ENCODE measurements at regions not wholly inside any gene's neighbourhood (a gene's known extent, or its start where the extent isn't known, plus 50 kb on each side); places are given as distances from the start of the nearest gene placed in this dataset.
"Not testable (repeated sequence)": the region's sequence is repeated elsewhere in the genome, so short reads cannot be mapped to it uniquely, and the experiment has no call there.

DNA sequence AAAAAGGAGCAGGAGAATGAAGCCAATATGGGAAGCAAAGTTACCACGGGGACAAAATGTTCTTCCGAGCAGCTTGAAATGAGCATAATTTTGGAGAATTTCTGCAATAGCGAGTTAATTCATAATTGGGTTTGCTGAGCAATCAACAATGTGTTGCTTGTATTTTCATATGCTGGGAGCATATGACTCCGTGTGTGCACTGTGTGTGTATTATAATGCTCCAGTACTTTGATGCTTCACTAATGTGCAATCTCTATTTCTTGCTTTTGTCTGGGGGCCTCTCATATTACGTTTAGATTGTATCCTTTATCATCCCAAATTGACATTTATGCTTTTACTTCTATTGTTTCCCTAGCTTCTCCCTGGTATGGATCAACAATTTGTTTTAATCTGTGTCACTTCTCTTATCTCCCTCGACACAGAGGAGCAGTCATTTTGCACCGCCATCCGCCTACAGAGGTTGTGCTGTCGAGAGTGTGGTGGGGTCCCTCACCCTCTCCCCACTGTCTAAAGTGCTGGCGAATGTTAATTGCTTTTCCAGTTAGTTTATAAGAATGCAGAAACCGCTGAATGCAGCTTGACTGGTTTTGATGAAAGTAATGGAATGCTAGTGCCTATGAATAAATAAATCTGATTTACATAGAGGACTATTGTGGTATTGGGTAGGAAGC is 372.5 kb upstream of the WWC1 start:
- no peak for DNase-seq

DNA sequence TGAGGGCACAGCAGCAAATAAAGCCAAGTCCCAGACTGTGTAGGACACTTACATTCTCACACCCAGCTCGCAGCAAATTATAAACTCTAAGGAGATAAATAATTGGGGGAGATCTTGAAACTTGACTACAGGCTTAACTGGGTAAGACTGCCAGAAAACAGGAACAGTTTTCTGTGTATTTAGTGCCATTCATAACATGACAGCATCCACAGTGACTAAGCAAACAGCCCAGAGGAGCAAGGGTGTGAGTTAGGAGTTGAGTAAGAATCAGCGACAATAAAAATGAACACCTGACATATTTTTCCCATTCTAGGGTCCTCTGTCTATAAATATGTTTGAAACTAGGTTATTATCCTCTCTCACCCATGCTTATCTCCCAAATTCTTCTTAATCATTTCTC is 370.9 kb upstream of the WWC1 start:
- DNase-seq, result no peak

DNA sequence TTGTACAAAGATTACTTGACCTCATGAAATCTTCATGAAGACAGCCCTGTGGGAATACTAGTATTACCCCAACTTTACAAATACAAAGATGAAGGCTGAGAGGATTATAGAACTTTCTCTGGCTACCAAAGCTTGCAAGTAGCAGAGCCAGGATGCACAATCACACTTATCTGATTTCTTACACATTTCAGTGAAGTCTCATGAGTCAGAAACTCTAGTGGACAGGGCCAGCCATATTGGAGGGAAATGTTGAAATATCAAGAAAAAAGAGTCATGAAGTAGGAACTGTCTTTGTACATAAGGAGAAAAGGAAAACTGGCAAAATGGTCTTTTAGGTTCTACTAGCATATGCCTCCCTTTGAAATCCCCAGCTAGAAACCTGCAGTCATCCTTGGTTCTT is 369.6 kb upstream of the WWC1 start:
- no peak for DNase-seq

DNA sequence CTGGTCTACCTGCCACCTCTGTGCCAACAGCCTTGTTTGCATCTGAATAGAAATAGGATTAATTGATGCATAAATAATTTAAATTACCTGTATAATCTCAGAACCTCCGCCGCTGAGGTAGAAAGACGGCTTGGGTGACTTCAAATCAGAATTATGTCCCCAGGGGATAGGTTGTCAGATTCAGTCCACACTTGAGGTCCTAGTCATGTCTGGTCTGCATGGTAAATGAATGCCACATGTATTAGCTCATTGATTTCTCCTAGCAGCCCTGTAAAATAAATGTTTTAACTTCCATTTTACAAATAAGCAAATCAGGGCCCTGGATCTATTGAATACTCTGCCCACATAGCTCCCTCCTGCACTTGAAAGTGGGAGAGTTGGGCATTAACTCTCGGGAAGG is 368.0 kb upstream of the WWC1 start:
- no peak for DNase-seq

DNA sequence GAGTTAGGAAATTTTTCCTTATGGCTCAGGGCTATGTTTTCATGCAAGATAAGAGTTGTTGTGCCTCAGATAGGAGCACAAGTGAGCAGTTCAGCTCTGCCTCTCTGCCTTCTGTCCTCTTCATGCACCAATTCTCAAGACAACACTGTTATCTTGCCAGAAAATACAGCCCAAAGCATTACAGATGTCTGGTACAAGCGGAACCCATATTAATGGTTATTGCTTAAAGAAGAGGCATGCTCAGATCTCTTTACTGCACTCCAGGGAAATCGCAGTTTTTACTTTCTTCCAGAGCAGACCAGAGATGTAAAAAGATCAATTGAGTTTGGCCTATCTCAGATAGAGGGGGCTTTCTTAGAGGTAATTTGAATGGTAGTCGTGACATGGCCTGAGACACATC is 361.6 kb upstream of the WWC1 start:
- no peak for DNase-seq

DNA sequence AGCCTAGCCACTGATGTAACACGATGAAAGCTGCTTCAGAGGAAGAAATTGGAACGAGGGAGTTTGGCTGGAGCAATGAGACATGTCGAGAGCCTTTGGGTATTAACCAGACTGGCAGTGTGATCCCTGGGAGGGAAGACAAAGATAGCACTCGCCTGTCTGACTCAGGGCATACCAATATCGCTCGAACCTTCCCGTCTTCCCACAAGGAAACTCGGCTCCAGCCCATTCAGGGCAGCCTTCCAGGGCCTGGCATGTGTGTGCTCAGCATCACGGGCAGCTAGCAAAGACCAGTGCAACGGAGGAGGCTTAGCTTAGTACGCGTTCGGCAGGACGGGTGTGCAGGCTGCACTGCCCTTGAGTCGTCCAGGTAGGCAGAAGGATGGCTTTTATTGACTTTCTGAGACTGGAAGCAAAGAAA is 356.9 kb upstream of the WWC1 start:
- DNase-seq, result peak in 15 of 56 donors; percentile 3 to 42 (median 11)

DNA sequence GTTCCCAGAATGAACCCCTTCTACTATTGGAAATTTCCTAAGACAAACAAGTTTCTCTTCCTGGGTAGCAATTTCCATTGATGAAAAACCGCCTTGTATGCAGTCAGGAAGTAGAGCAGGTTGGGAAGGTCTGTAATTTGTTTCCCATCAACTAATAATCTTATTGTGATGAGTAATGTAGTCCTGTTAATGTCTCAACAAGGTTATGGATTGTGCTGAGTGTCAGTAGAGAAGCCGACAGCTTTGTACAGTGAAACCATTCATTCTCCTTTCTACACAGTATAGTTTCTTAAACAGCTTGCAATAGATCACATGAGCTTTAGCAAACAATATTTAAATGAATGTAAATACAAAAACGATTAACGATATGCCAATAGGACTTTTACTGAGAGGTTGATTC is 355.4 kb upstream of the WWC1 start:
- no peak for DNase-seq

DNA sequence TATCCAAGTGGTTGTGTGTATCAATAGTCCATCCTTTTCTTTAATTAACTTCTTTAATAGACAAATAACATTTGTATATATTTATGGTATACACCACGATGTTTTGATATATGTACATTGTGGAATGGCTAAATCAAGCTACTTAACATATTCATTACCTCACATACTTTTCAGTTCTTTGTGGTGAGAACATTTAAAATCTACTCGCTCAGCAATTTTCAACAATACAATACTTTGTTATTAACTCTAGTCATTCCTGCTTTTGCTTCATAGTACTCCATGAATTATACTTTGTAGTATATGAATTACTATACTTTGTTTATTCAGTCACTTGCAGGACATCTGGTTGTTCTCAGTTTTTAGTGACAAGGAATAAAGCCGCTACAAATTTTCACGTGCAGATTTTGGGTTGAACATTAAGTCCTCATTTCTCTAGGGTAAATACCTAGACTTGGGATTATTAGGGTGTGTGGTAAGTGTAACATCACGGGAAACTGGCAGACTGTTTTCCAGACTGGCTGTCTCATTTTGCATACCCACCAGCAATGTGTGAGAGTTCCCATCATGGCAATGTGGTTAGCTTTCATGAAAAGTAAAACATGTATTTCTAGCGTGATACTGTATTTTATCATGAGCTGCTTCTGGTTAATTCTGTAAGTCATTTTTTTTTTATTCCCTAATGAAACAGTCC is 354.4 kb upstream of the WWC1 start:
- no peak for DNase-seq

DNA sequence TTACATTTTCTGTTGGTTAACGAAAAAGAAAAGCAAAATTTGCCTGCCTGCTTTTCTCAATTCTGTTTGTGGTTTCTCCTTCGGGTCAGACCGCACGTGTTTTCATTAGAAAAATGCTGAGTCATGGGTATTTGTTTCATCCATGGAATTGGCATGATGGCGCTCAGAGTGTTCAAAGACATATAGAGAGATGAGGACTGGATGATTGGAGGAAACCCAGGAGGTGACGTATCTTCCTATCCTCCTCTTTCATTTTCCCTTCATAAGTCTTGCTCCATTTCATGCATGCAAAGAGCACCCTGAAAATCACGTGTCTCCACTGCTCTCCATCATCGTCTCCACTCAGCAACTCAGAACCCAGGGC is 353.8 kb upstream of the WWC1 start:
- no peak for DNase-seq

DNA sequence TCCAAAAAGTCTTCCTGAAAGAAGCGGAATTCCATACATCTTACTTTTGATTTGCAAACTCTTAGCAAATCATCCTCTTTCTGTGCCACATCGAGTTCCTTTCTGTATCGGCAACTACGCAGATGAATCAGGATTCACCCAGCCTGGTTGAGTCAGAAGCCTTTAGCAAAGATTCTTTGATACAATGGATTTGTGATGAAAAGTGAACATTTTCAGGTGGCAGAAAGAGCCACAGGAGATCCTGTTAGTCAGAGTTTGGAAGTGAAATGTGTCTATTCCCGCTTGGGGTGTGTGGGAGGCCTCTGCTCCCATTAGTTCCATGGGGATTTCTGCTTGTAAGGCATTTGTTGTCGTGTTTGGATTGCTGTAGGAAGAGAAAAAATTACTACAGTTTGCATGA is 351.8 kb upstream of the WWC1 start:
- no peak for DNase-seq

DNA sequence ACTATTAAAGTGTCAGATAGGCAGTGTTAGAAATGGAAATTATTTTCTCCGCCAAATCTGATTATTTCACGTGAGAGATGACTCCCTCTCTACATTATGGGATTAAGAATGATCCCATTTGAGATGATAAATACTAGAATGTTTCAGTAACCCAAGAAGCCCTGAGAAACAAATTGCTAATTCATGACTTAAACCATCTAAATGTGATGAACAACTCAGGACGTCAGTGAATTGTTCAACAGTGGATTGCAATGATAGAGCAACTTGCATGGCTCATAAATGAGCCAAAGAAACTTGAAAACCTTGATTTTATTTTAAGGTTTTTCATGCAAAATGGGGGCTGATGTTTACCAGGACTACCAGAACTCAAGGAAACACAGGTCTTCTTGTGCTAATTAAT is 350.5 kb upstream of the WWC1 start:
- no peak for DNase-seq

DNA sequence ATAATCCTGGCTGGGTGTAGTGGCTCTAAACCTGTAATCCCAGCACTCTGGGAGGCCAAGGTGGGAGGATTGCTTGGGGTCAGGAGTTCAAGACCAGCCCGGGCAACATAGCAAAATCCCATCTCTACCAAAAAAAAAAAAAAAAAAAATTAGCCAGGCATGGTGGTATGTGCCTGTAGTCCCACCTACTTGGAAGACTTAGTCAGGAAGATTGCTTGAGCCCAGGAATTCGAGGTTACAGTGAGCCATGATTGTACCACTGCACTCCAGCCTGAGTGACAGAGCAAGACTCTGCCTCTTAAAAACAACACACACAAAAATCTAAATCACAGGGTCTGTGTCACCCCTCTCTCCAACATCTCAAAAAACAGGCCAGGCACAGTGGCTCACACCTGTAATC is 349.9 kb upstream of the WWC1 start:
- not testable (repeated sequence) for DNase-seq

DNA sequence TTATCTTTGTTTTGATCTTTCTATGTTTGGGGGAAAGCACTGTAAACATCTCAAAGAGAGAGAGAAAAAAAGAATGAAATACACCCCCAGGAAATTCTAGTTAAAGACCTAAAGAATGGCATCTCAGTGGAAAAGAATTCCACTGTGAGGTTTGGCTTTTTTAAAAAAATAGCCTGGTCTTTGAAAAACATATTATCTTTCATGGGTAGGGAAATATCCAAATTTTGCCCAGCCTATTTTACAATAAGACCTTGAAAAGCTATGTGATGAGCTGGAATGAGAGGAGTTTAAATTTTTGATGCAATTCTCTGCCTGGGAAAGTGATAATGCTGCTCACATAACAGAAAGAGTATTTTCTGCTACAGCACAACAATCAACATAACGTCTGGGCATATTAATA is 348.1 kb upstream of the WWC1 start:
- no peak for DNase-seq

DNA sequence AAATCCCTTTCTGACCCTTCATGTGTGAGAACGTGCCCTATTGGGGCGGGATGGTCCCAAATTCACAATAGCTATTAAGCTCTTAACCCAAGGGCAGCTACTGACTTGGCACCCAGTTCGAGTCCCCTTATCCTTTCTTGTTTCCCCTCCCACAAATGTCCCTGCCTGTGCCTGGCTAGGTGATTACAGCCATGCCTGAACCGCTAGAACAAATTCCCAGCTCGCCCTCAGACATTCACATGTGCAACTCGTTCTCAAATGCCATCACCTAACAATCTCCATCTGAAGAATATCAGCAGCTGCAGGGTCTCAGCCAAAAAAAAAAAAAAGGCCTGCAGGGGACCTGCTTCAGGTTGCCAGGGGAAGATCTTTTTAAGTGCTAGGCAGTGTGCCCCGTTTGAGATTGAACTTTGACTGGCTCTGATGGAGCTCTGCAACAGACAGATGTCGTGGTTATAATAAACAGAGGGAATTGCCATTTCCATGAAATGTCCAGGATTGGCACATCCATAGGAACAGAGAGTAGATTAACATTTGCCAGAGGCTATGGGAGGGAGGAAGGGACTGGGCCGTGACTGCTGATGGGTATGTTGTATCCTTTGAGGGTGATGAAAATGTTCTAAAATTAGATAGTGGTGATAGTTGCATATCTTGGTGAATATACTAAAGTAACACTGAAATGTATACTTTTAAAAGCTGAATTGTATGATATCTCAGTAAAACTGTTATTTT is 347.2 kb upstream of the WWC1 start:
- no peak for DNase-seq

DNA sequence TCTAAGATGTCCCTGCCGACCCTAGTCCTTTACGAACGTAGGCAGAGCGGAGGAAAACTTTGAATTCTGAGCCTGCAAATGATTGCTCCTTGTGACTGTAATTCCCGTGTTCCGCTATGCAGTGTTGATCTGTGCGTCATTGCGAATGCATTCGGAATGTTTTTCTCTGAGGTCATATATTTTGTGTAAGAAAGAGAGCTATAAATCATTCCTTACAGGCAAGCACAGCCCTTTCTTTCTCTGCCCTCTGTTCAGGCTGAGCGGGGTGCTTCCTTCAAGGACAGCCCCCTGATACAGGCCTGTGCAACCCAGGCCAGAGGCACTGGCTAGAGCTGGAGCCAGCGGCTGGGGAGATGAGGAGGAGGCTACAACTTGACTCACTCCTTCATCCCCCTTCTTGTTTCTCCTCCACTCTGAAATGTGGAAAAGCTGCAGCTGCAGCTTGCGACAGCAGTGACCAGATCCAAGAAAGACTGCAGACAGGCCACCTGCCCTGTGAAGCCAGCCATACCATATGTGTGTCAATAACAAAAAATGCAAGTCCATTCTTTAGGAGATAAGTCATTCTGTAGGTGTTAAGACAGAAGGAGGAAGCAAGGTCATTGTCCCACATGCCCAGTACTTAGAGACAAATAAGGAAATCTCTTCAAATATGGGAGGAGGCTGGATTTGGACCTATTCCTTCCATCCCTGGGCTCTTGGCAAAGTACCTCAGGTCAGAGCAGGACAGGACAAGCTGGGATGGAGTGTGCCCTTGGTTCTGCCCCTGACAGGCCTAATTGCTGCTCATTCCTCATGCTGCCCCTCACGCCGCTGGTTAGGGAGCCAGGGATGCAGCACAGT is 345.7 kb upstream of the WWC1 start:
- DNase-seq, result peak in 4 of 56 donors; percentile 4 to 18 (median 6)

DNA sequence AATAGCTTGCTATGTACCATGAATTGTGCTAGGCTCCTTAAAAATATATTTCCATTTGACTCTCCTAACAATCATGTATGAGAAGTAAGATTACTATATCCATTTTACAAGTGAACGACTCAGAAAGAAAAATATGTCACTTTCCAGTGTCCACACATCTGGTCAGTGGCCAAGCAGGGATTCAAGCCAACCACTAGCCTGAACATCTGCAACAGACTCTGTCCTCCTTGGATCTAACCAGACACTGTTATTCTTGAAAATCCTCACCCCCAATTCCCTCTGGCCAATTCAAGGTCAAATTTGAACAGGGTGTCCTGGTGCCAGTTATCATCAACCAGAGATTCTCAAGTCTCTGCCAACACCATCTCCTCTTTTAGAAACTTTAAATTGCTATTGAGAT is 344.1 kb upstream of the WWC1 start:
- DNase-seq, result no peak

DNA sequence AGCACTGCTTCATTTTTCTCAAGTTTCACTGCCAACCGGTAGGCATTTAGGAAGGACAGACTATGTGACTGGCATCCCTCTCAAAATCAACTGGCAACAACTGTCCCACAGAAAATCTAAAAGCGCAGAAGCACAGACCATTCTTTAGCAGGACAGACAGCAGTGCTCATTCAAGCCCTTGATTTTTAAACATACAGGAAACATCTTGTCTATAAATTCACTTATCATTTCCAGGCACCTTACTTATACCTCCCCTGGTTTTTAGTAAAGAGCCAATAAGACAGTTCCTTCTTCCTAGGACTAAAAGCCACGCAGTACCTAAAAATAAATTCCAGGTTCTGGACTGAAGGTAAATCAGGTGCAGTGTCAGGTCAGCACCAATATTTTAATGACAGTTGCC is 343.2 kb upstream of the WWC1 start:
- no peak for DNase-seq

DNA sequence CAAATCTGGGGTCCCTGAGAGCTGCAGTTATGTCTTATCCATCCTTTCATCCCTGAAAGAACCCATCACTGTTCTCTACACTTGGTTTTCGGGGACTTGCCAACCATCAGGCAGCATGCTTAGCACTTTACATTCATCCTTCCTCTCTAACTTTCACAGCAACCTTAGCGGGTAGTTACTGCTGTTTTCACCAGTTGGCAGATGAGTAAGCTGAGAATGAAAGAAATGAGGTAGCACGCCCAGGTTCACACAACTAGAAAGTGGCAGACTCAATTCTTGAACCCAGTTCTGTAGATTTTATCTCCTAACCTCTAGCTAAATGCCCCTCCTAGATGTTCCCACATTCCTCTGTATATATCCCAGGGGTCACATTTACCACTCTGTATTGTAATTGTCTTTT is 342.0 kb upstream of the WWC1 start:
- no peak for DNase-seq

DNA sequence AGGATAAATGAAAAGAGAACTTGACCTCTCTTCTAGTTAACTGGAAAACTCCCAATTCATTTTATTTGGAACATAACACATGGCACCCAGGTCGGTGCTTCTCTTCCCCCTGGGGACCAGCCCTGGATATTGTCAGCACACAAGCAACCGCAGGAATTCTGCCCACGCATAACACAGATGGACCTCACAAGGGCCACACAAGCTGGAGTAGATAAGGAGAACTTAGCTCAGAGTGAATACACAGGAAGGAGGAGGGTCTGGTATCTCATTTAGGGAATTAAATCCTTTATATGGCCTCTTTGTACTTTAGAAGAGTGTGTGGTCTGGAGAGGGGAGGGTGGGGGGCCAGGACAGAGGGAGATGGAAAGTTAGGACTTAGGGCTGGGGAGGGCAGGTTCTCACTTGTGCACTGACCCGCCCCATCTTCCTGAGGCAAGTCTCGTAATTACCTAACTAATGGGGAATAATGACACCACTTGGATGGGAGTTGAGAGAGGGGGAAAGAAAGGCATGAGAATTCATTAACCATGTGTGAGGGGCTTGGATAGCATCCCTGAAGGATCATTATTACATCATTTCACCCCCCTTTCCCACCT is 341.2 kb upstream of the WWC1 start:
- no peak for DNase-seq

DNA sequence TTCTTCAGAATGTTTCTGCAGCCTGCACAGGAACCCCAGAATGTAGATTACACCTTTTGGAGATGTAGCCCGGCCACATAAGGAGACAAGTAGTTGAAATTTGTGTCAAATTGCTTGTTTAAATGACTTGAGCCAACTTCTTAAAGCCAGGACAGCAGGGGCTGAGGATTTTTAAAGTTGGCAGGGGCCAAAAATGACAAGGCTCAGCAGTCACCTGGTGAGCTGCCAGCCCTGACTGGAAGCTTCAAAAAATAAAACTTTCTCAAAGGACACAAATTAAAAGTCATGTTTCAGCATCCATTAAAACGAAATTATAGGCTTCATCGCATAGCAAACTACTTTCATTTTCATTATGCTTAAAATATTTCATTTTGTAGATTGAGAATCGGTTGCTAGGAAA is 340.3 kb upstream of the WWC1 start:
- no peak for DNase-seq

DNA sequence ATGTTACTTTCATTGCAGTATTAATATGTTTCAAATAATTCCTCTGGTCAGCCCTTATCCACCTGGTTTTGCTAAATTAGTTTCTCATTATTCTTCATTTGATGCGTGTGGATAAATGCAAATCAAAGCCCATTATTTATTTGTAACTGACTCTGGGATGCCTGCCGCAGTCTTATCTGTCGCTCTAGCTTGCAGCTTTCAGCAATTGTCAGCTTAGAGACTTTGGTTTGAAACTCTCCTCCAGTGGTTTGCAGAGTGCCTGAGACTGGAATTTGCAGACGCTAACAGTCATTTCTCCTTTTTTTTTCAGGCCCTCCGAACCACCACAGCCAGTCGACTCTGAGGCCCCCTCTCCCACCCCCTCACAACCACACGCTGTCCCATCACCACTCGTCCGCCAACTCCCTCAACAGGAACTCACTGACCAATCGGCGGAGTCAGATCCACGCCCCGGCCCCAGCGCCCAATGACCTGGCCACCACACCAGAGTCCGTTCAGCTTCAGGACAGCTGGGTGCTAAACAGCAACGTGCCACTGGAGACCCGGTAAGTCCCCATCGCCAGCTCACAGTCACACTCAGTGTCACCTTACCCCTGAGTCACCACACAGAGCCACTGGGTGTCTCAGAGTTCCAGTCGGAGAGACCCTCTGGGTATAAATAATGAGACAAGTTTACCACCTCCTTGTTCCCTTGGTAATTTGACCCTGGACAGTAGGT is 339.0 kb upstream of the WWC1 start:
- no peak for DNase-seq

Measured in amygdala (tissue), 56 donors.